Duodenal mucosa (tissue), 2 donors: ENCODE measurements at regions not wholly inside any gene's neighbourhood (a gene's known extent, or its start where the extent isn't known, plus 50 kb on each side); places are given as distances from the start of the nearest gene placed in this dataset.

Source experiments
- H3K27ac ChIP-seq: one replicate; pipeline ENCODE4 v1.7.0; 2013; ENCODE audit warnings: low read depth, low read length
- H3K27me3 ChIP-seq, 2 donors: one replicate each; pipeline ENCODE4 v1.7.0; 2013; ENCODE audit warnings: low read length in 2 of 2, control low read depth in 1 of 2; ENCODE audit not compliant: insufficient read depth in 2 of 2, control insufficient read depth in 1 of 2
- H3K36me3 ChIP-seq, 2 donors: one replicate each; pipeline ENCODE4 v1.7.0; 2013; ENCODE audit warnings: low read length in 2 of 2, control low read depth in 1 of 2; ENCODE audit not compliant: insufficient read depth in 2 of 2, control insufficient read depth in 1 of 2
- H3K4me1 ChIP-seq, 2 donors: one replicate each; pipeline ENCODE4 v1.7.0; 2013; ENCODE audit warnings: low read length in 2 of 2, control low read depth in 1 of 2; ENCODE audit not compliant: insufficient read depth in 2 of 2, control insufficient read depth in 1 of 2
- H3K4me3 ChIP-seq, 2 donors: one replicate each; pipeline ENCODE4 v1.7.0; 2013; ENCODE audit warnings: low read length in 2 of 2, low read depth in 1 of 2
- H3K9ac ChIP-seq, 2 donors: one replicate each; pipeline ENCODE4 v1.7.0; 2013; ENCODE audit warnings: low read length in 2 of 2, low read depth in 1 of 2
- H3K9me3 ChIP-seq, 2 donors: one replicate each; pipeline ENCODE4 v1.7.0; 2013; ENCODE audit warnings: low read length in 2 of 2, control low read depth in 1 of 2; ENCODE audit not compliant: control insufficient read depth in 1 of 2

DNA sequence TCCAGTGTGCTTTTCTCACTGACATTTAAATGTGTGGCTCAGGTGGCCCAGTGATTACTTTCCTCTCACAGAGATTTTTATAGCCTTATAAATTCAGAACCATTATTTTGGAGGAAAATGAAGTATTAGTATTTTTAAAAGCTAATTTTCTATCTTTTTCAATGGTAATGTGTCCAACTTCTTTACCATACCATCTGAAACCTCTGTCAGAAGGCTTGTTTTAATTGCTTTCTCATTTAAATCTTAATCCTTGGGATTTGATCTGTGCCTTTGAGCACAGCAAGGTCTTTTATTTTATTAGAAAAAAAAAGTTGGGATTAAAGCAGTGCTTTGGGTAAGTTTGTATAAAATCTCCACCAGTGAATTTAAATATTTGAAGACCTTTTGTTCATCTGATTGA, 452.3 kb upstream of the RAG2 start:
- no peaks in the 10 kb centered on the region for H3K4me1 ChIP-seq
- no peaks in the 10 kb centered on the region for H3K36me3 ChIP-seq
- H3K9me3 ChIP-seq, result peaks cover 0 to 4% of the 10 kb centered on the region in 2 donors
- no peak overlapping the region for H3K4me3 ChIP-seq
- no peak overlapping the region for H3K9ac ChIP-seq
- no peaks in the 10 kb centered on the region for H3K27me3 ChIP-seq
- H3K27ac ChIP-seq, result no peak overlapping the region

DNA sequence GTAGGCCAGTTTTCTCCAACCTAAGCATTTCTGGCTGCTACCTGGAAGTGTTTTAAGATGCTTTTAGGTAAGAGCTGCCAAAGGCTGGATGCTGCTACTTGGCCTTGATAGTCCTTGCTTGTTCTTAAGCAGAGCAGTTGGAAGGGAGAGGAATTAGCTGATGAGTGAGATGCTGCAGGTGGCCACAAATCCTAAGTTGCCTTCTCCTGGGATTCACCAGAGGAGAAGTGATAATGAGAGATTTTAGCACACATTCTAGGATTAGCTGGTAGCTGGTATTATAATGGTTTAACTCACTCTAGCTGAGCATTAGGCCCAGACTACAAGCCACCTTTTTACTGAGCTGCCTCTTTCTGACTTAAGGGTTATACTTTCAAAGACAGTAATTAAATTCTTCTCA, 442.9 kb upstream of the RAG2 start:
- Histone ChIP-seq H3K36me3 (no peaks in the 10 kb centered on the region), H3K27ac (no peak overlapping the region), H3K27me3 (no peaks in the 10 kb centered on the region), H3K9ac (no peak overlapping the region), H3K4me3 (no peak overlapping the region), H3K9me3 (no peaks in the 10 kb centered on the region), H3K4me1 (no peaks in the 10 kb centered on the region)

DNA sequence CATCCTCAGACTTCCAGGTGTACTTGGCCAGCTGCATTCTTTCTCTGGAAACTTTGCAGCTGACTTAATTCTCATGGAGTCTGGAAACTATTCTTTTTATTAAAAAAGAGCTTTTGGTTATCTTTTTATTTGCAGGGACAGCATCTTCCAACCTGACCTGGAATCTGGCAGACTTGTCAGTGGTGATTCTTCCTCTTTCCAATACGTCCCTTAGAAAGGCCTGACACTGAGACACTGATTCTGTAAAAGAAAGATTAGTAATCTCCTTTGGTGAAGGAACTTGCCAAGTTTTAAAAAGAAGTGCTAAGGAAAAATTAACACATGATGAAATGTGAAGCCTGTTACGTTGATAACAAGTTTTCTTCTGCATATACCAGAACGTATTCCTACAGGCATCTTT, 440.9 kb upstream of the RAG2 start:
- H3K9me3 ChIP-seq, result no peaks in the 10 kb centered on the region
- H3K36me3 ChIP-seq, result no peaks in the 10 kb centered on the region
- H3K9ac ChIP-seq, result no peak overlapping the region
- no peaks in the 10 kb centered on the region for H3K27me3 ChIP-seq
- H3K27ac ChIP-seq, result no peak overlapping the region
- H3K4me3 ChIP-seq, result no peak overlapping the region
- H3K4me1 ChIP-seq, result no peaks in the 10 kb centered on the region

DNA sequence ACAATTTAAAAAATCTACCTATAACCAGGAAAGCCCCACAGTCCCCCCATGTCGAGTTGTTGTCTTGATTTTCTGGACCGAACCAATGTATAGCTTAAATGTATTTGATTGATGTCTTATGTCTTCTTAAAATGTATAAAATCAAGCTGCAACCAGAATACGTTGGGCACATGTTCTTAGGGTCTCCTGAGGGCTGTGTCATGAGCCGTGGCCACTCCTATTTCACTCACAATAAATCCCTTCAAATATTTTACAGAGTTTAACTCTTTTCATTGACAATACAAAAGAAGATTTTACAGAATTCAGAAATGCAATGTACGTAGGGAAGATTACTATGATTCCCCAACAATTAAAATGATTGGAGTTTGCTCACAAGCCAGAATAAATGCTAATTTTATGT, 428.7 kb upstream of the RAG2 start:
- H3K4me1 ChIP-seq, result no peaks in the 10 kb centered on the region
- no peaks in the 10 kb centered on the region for H3K36me3 ChIP-seq

DNA sequence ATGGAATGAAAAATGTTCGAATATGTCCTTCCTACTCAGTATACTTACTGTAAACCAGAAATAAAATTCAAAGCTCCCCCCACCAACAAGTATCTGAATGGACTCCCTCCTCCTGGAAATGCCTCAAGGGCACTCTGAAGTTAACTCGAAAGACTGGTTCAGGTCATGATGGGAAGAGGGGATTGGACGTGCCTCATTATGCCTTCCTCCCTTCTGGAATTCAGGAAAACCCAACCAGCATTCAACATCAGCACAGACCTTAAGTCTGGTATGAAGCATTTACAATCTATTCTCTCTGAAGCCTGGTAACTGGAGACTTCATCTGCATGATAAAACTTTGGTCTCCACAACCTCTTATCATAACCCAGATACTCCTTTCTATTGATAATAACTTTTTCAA, 428.3 kb upstream of the RAG2 start:
- Histone ChIP-seq H3K36me3 (no peaks in the 10 kb centered on the region), H3K27me3 (no peaks in the 10 kb centered on the region), H3K9me3 (peaks cover 0 to 2% of the 10 kb centered on the region in 2 donors), H3K9ac (no peak overlapping the region), H3K4me3 (no peak overlapping the region), H3K4me1 (no peaks in the 10 kb centered on the region), H3K27ac (no peak overlapping the region)

More for the DNA sequence above, 428.7 kb upstream of the RAG2 start:
- no peak overlapping the region for H3K4me3 ChIP-seq
- no peak overlapping the region for H3K27ac ChIP-seq
- H3K9me3 ChIP-seq, result peaks cover 0 to 2% of the 10 kb centered on the region in 2 donors
- no peak overlapping the region for H3K9ac ChIP-seq
- H3K27me3 ChIP-seq, result no peaks in the 10 kb centered on the region

DNA sequence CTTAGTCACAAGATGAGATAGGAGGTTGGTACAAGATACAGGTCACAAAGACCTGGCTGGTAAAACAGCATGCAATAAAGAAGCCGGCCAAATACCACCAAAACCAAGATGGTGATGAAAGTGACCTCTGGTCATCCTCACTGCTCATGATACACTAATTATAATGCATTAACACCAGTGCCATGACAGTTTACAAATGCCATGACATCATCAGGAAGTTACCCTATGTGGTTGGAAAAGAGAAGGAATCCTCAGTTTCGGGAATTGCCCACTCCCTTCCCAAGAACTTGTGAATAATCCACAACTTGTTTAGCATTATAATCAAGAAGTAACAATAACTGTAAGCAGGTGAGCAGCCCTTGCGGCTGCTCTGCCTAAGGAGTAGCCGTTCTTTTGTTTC, 408.5 kb upstream of the RAG2 start:
- H3K4me3 ChIP-seq, result no peak overlapping the region
- H3K4me1 ChIP-seq, result no peaks in the 10 kb centered on the region
- H3K27me3 ChIP-seq, result no peaks in the 10 kb centered on the region
- H3K9me3 ChIP-seq, result no peaks in the 10 kb centered on the region
- no peak overlapping the region for H3K27ac ChIP-seq
- H3K9ac ChIP-seq, result no peak overlapping the region
- H3K36me3 ChIP-seq, result no peaks in the 10 kb centered on the region

DNA sequence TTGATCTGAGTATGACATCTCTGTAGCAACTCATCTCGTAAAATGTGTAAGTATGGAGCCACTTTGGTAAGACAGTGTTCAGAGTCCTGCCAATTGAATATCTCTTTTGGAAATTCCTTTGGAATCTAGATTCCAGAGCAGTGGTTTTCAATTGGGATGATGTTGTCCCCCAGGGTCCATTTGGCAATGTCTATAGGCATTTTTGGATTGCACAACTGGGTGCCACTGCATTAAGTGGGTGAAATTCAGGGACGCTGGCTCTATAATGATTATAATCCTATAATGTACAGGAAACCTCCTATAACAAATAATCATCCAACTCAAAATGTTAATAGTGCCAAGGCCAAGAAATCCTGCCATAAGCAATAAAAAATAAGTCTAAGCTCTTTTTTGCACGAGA, 404.8 kb upstream of the RAG2 start:
- Histone ChIP-seq H3K9ac (no peak overlapping the region), H3K27me3 (no peaks in the 10 kb centered on the region), H3K36me3 (no peaks in the 10 kb centered on the region), H3K4me1 (no peaks in the 10 kb centered on the region), H3K27ac (no peak overlapping the region), H3K4me3 (no peak overlapping the region), H3K9me3 (no peaks in the 10 kb centered on the region)

DNA sequence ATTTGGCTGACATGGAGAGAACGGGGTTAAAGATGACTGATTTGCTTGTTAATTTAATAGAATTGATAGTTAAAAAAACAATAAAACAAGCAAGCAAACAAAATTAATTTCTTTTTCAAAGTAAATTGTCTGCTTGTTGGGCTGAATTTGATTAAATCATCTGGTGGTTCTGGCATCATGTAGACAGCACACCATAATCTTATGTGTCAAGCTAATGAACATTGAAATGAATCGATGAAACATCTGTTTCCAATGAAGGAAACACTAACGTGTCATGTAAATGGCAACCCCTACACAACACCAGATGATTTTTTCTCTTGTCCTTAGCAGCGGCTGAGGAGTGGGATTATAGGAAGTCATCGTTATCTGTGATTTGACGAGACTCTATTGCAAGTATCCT, 399.6 kb upstream of the RAG2 start:
- Histone ChIP-seq H3K9ac (no peak overlapping the region), H3K9me3 (no peaks in the 10 kb centered on the region), H3K4me3 (no peak overlapping the region), H3K27me3 (no peaks in the 10 kb centered on the region), H3K36me3 (no peaks in the 10 kb centered on the region), H3K27ac (no peak overlapping the region), H3K4me1 (no peaks in the 10 kb centered on the region)

DNA sequence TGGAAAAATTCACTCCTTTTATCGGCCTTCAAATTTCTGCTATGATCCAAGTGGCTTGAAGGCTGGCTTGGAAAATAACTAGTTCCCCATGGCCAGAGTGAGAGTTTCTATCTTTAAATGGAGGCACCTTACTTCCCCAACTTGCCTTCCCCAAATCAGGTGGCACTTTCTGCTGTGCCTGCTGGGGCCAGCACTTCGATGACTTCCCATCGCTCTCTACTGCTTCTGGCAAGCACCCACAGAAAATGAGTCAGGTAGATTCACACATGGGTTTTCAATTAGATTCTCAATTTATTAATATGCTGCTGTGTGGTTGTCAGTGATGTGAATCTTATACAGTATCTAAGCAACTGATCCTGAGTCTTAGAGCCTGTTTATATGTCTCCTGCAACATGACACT, 398.8 kb upstream of the RAG2 start:
- no peak overlapping the region for H3K27ac ChIP-seq
- H3K4me1 ChIP-seq, result no peaks in the 10 kb centered on the region
- H3K27me3 ChIP-seq, result no peaks in the 10 kb centered on the region
- H3K36me3 ChIP-seq, result no peaks in the 10 kb centered on the region
- H3K4me3 ChIP-seq, result no peak overlapping the region
- no peaks in the 10 kb centered on the region for H3K9me3 ChIP-seq
- no peak overlapping the region for H3K9ac ChIP-seq

DNA sequence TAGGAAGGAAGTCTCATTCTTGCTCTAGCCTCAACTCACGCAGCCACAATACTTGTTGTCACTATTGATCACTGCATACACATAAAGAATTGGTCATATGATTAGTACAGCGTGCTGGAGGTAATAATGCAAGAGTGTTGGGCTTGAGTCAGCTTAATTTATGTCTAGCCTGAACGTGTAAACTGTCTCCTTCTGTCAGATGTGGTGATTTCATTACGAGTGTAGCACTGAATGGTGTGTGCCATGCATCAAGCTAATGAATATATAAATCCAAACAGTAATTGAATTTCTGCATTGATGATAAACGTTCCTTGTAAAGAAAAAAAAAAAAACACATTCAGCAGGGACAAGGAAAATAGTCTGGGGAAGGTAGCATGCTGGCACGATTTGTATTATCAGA, 396.2 kb upstream of the RAG2 start:
- Histone ChIP-seq H3K4me1 (no peaks in the 10 kb centered on the region), H3K36me3 (no peaks in the 10 kb centered on the region), H3K9me3 (no peaks in the 10 kb centered on the region), H3K27me3 (no peaks in the 10 kb centered on the region), H3K9ac (no peak overlapping the region), H3K4me3 (no peak overlapping the region), H3K27ac (no peak overlapping the region)

DNA sequence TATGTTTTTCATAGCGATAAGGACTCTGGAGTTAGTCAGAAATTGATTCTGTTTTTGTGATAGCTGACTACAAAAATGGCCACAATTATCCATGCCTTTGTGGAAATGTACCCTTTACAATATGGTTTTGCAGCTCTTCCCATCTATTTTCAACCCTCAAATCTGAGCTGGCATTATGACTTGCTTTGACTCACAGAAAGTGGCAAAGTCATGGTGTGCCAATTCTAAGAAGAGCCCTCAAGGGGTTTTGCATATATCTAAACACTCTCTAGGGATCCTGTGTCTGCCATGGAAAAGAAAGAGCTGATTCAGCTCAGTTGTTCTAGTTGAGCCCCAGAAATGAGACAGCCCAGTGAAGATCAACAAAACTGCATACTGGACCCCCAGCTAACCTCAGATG, 390.5 kb upstream of the RAG2 start:
- Histone ChIP-seq H3K36me3 (no peaks in the 10 kb centered on the region), H3K9me3 (no peaks in the 10 kb centered on the region), H3K4me3 (no peak overlapping the region), H3K4me1 (no peaks in the 10 kb centered on the region), H3K27ac (no peak overlapping the region), H3K9ac (no peak overlapping the region), H3K27me3 (no peaks in the 10 kb centered on the region)
